Nephron (organoid): ENCODE measurements at regions not wholly inside any gene's neighbourhood (a gene's known extent, or its start where the extent isn't known, plus 50 kb on each side); places are given as distances from the start of the nearest gene placed in this dataset.

Experiments
- H3K27ac Mint-ChIP-seq, 3 experiments: 2 replicates each; pipeline ENCODE4 v1.8.0; 2020; ENCODE audit warnings: mixed read lengths in 3 of 3, mild to moderate bottlenecking in 2 of 3, moderate library complexity in 1 of 3
- H3K27me3 Mint-ChIP-seq: 2 replicates; pipeline ENCODE4 v1.8.0; 2021; ENCODE audit warnings: low read depth, mild to moderate bottlenecking, moderate library complexity, mixed read lengths
- H3K36me3 Mint-ChIP-seq: 2 replicates; pipeline ENCODE4 v1.8.0; 2020; ENCODE audit warnings: low read depth, mixed read lengths
- H3K4me1 Mint-ChIP-seq: 2 replicates; pipeline ENCODE4 v1.8.0; 2020; ENCODE audit warnings: mixed read lengths
- H3K4me3 Mint-ChIP-seq, 3 experiments: 2 replicates each; pipeline ENCODE4 v1.8.0; 2020; ENCODE audit warnings: mild to moderate bottlenecking in 3 of 3, mixed read lengths in 3 of 3, moderate library complexity in 2 of 3
- H3K9me3 Mint-ChIP-seq: 2 replicates; pipeline ENCODE4 v1.8.0; 2020; ENCODE audit warnings: mixed read lengths
- CTCF ChIP-seq, 3 experiments: fragments of 200-600 bp; sonication (generic); IDR thresholded peaks; one replicate each; pipeline ENCODE4 v1.5.0; 2021; ENCODE audit warnings: antibody characterized with exemption in 3 of 3; ENCODE audit not compliant: unreplicated experiment in 3 of 3

- Mint-ChIP-seq H3K4me1 (no peaks in the 10 kb centered on the region), H3K27ac (no peak overlapping the region), H3K9me3 (peaks cover 5% of the 10 kb centered on the region), H3K36me3 (no peaks in the 10 kb centered on the region), H3K4me3 (no peak overlapping the region), H3K27me3 (peaks cover 4% of the 10 kb centered on the region)
- no peak for TF ChIP-seq CTCF (IDR thresholded peaks at IDR 0.05; ENCODE audit: unreplicated experiment in 3 of 3)
Observed at GRCh38 chr6:84460491-84460890, 233.0 kb upstream of the CEP162 start.

- no peak overlapping the region for H3K27ac Mint-ChIP-seq
- H3K4me1 Mint-ChIP-seq, result no peaks in the 10 kb centered on the region
- peaks cover 4% of the 10 kb centered on the region for H3K9me3 Mint-ChIP-seq
- no peak for TF ChIP-seq CTCF (IDR thresholded peaks at IDR 0.05; ENCODE audit: unreplicated experiment in 3 of 3)
- H3K36me3 Mint-ChIP-seq, result no peaks in the 10 kb centered on the region
- no peak overlapping the region for H3K4me3 Mint-ChIP-seq
- peaks cover 4% of the 10 kb centered on the region for H3K27me3 Mint-ChIP-seq
Observed at GRCh38 chr6:84459401-84459800, 232.0 kb upstream of the CEP162 start.

- no peak for TF ChIP-seq CTCF (IDR thresholded peaks at IDR 0.05; ENCODE audit: unreplicated experiment in 3 of 3)
- no peak overlapping the region for H3K4me3 Mint-ChIP-seq
- no peaks in the 10 kb centered on the region for H3K4me1 Mint-ChIP-seq
- H3K27me3 Mint-ChIP-seq, result peaks cover 4% of the 10 kb centered on the region
- H3K9me3 Mint-ChIP-seq, result no peaks in the 10 kb centered on the region
- H3K27ac Mint-ChIP-seq, result no peak overlapping the region
- H3K36me3 Mint-ChIP-seq, result no peaks in the 10 kb centered on the region
Observed at GRCh38 chr6:84458271-84458670, 230.8 kb upstream of the CEP162 start.

DNA sequence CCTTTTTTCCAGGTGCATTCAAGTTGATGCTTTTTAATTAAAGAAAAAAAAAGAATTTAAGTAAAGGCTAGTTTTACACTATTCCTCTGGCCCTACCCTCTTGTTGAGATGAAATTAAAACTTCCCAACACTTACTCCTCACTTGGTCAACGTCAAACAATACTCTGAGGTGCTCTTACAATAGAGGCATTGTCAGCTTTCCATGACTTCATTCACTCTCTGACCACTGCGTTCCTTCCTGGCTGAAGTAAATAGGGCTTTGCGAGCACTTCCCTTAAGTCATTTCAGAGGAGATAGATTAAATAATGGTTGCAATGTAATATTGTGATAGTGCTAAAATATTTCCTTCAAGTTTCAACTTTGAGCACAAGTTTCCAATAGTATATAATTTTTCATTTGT, 229.8 kb upstream of the CEP162 start:
- TF ChIP-seq CTCF (IDR thresholded peaks at IDR 0.05; ENCODE audit: unreplicated experiment in 3 of 3), result no peak
- no peaks in the 10 kb centered on the region for H3K9me3 Mint-ChIP-seq
- H3K4me1 Mint-ChIP-seq, result no peaks in the 10 kb centered on the region

GRCh38 chr6:84456803-84457202, 229.4 kb upstream of the CEP162 start:
- TF ChIP-seq CTCF (IDR thresholded peaks at IDR 0.05; ENCODE audit: unreplicated experiment in 3 of 3), result no peak
- Mint-ChIP-seq H3K36me3 (no peaks in the 10 kb centered on the region), H3K4me3 (no peak overlapping the region), H3K4me1 (no peaks in the 10 kb centered on the region), H3K27ac (no peak overlapping the region), H3K9me3 (no peaks in the 10 kb centered on the region), H3K27me3 (peaks cover 4% of the 10 kb centered on the region)

More for the DNA sequence above, 229.8 kb upstream of the CEP162 start:
- Mint-ChIP-seq H3K27me3 (peaks cover 4% of the 10 kb centered on the region), H3K36me3 (no peaks in the 10 kb centered on the region), H3K27ac (no peak overlapping the region), H3K4me3 (no peak overlapping the region)

- H3K4me1 Mint-ChIP-seq, result no peaks in the 10 kb centered on the region
- H3K27me3 Mint-ChIP-seq, result peaks cover 4% of the 10 kb centered on the region
- no peak overlapping the region for H3K27ac Mint-ChIP-seq
- TF ChIP-seq CTCF (IDR thresholded peaks at IDR 0.05; ENCODE audit: unreplicated experiment in 3 of 3), result no peak
- H3K4me3 Mint-ChIP-seq, result no peak overlapping the region
- H3K9me3 Mint-ChIP-seq, result no peaks in the 10 kb centered on the region
- H3K36me3 Mint-ChIP-seq, result no peaks in the 10 kb centered on the region
Observed at GRCh38 chr6:84455511-84456029, 228.1 kb upstream of the CEP162 start.
